ENCODE measurements at regions not wholly inside any gene's neighbourhood (a gene's known extent, or its start where the extent isn't known, plus 50 kb on each side); places are given as distances from the start of the nearest gene placed in this dataset.

DNA sequence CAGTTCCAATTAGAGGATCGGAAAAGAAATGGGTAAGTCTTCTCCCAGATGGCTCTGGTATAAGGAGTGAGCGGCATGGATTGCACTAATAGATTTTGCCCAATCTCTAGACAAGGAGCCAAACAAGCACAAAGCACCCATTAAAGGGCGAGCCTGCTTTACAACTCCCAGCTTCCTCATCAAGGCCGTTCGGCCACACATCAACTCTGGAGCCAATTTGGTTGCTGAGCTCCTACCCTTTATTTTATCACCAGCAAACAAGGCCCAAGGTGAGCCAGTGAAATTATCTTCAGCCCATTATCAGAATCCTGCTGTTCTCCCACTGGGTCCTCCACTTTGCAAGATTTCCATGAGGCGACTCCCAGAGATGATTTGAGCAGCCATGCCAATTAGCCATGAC, 292.2 kb upstream of the NPVF start:
- no peak for DNase-seq

DNA sequence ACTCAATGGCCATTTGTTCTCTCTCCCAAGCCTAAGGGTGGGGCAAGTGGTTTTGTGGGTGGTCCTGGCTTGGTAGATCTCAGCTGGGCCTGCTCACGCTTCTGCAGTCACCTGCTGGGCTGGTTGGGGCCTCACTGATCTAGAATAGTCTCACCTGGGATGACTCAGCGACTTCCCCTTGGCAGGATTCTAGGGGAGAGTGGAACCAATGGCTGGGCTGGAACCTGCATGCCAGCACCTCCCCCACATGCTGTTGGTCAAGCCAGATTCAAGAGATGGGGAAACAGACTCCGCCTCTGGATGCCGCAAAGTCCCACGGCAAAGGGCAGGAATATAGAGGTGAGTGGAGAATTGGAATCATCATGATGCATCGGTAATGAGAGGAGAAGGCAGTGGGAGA, 292.9 kb upstream of the NPVF start:
- no peak for DNase-seq

GRCh38 chr7:25522727-25523126, 294.4 kb upstream of the NPVF start:
- DNase-seq = no peak

- no peak for DNase-seq
Observed at GRCh38 chr7:25527665-25528170, 299.4 kb upstream of the NPVF start.

- DNase-seq = no peak
Observed at GRCh38 chr7:25529320-25529719, 301.0 kb upstream of the NPVF start.

GRCh38 chr7:25536851-25537250, 308.6 kb upstream of the NPVF start:
- no peak for DNase-seq

DNA sequence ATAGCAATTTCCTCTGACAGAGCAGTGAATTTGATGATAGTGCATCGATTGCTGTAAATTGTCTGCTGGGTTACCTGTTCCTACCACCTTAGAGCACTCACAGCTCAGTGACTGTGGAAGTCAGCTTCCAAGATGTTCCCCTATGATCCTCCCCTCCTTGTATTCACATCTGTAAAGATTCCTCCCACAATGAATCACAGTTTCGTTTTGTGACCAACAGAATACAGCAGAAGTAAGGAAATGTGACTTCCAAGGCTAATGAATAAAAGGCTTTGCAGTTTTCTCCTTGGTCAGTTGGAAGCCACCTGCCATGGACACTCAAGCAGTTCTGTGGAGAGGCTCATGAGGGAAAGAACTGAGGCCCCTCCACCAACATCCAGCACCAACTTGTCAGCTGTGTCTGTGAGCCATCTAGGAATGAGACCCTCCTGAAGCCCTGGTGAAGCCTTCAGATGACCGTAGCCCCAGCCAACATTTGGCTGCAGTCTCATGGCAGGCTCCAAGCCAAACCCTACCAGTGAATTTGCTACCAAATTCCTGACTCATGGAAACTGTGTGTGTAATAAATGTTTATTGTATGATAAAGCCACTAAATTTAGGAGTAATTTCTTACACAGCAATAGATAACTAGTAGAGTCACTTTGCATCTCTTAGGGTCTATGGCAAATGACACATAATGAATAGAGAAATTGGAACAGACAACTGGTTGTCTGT, 309.5 kb upstream of the NPVF start:
- DNase-seq = no peak

DNA sequence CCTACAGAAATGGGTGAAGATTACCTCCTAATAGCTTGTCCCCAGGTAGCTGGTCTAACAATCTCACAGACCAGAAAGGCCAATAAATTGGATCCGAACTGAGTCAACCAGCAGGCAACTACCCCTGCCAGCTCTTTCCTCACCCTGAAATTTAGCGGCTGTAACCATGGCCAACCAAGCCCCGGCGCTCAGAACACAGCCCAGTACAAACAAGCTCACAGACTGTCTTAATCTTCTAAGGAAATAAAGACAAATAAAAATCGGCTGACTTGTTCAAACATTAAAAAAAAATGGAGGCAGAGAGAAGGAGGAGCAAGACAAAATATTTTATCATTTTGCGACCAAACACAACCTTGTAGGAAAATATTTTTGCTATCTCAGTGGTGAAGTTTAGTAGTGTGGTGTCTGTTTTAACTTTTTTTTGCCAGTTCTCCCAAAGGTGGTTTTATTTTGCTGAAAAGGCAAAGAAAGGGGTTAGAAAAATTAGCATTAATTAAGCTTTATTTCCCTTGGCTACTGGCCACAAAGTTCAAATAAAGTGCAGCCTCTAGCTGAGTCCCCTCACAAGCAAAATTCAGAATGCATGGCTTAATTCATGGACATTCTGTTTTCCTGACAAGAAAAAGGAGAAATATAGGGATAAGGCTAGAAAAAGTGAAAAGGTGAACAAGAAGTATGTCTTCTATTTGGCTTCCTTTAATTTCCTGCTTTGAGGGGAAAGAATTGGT, 313.0 kb upstream of the NPVF start:
- DNase-seq = no peak

- DNase-seq = no peak
Observed at GRCh38 chr7:25541877-25542276, 313.6 kb upstream of the NPVF start.

DNA sequence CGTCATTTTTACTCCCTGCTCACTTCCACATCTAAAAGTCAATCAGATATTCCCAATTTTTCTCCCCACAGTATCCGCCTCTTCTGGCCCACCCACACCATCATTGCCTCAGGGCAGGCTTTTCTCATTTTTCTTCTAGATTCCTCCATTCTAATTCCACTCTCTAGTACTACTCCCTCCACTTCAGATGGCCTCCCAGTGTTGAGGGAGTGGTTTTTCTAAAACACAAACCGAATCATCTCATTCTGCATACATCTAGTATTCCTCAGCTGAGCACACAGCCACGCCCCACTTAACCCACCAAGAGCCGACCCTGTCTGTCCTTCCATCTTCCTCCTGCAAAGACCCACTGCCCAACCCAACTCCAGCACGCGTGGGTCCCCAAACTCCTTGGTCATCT, 314.9 kb upstream of the NPVF start:
- DNase-seq = no peak

- no peak for DNase-seq
Observed at GRCh38 chr7:25543798-25544197, 315.5 kb upstream of the NPVF start.

GRCh38 chr7:25544254-25544653, 316.0 kb upstream of the NPVF start:
- DNase-seq = no peak

- DNase-seq = no peak
Observed at GRCh38 chr7:25545124-25546008, 317.1 kb upstream of the NPVF start.

GRCh38 chr7:25546306-25546705, 318.0 kb upstream of the NPVF start:
- DNase-seq = no peak

DNA sequence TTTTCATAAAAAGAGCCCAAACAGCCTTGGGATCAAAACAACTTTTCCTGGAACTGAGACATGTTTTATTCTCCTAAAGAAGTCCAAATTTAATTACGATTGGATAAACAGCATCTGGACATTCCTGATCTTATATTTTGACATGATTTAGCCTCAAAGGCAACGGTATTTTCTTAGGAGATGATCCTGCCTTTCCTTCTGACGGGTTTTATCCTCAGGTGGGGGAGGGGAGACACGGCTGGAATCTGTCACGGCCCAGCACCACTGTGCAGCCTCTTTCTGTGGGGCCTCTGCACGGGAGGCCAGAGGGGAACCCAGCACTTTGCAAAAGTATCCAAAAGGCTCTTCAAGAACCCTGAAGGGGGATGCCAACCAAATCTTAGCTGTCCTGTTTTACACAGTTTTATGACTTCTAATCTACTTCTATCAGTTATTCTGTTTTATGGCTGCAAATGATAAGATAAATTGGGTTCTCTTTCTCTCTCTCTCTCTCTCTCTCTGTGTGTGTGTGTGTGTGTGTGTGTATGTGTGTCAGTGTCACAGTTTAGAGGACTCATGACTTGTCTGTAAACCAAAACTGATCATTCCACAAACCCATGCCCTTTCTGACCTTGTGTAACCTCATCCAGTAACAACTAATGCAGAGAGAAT, 321.1 kb upstream of the NPVF start:
- no peak for DNase-seq

DNA sequence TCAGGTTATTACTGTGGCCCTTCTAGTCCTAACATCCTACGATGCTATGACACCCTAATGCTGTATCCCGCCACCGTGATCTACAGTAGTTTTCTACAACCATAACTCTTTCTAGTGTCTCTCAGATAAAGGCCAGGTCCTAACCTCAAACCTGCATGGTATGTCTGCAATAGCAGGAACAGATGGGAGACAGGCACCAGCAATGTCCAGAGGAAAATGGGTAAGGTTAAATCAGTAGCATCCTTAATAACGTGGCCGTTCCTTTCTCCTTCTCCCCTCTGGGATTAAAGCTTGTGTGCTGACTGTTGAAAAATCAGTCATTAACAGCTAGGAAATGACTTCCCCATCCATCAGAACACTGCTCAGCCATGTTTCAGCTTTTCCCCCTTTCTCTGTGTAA, 321.9 kb upstream of the NPVF start:
- DNase-seq = no peak

GRCh38 chr7:25552998-25553397, 324.7 kb upstream of the NPVF start:
- no peak for DNase-seq

GRCh38 chr7:25553580-25554291, 325.4 kb upstream of the NPVF start:
- no peak for DNase-seq

DNA sequence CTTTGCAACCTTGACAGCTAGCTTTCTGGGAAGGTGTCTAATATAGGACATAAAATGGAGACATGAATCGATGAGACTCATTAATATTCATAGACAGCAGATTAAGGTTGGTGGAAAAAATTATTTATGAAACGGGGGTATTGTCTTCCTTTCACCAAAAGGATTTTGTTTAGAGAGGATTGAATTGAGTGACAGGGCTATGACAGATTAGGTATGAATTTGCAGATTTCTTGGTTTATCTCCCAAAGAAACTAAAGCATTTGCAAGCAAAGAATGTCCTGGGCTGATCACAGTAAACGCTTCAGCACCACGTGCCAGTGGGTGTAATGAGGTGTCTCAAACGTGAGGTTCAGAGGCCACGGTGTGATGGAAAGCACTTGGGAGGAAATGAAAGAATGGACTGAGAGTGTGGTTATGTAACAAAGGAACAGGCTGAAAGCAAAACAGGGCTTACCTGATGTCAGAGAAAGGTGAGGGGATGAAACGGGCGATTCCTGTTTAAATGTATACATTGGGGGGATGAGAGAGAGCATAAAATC, 329.2 kb upstream of the NPVF start:
- no peak for DNase-seq

- no peak for DNase-seq
Observed at GRCh38 chr7:25557930-25558329, 329.6 kb upstream of the NPVF start.

DNA sequence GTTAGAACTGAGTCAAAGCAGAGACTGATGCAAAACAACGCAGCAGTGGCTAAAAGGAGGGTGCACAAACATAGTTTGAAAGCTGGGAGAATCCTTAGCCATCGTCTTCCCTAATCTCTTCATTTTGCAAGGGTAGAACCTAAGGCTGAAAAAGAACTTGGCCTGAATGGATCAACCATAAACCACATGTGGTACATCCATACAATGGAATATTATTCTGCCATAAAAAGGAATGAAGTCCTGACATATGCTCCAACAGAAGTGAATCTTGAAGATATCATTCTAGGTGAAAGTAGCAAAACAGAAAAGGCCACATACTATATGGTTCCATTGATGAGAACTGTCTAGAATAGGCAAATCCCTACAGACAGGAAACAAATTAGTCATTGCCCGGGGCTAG, 330.3 kb upstream of the NPVF start:
- no peak for DNase-seq
